ENCODE measurements at regions not wholly inside any gene's neighbourhood (a gene's known extent, or its start where the extent isn't known, plus 50 kb on each side); places are given as distances from the start of the nearest gene placed in this dataset.

- Histone ChIP-seq H3K79me1 (ENCODE audit: insufficient read depth, low read depth, low read length, poor library complexity, severe bottlenecking) (no peaks in the 10 kb centered on the region), H3K4ac (ENCODE audit: low read depth, low read length) (no peak overlapping the region), H3K14ac (ENCODE audit: insufficient read depth, low read length) (no peak overlapping the region), H3K9me3 (ENCODE audit: control insufficient read depth, low read depth, low read length) (no peaks in the 10 kb centered on the region), H2BK15ac (ENCODE audit: low read depth, low read length) (no peak overlapping the region), H3K27me3 (ENCODE audit: insufficient read depth, low read length) (no peaks in the 10 kb centered on the region), H3K4me2 (ENCODE audit: insufficient read depth, insufficient read length, low read length) (no peak overlapping the region), H4K20me1 (ENCODE audit: control insufficient read depth, insufficient read depth, insufficient read length) (no peaks in the 10 kb centered on the region), H3K56ac (ENCODE audit: insufficient read length, low read depth, low read length) (no peak overlapping the region), H2AFZ (ENCODE audit: low read length) (no peak overlapping the region), H3K23me2 (ENCODE audit: insufficient read length, low read depth, low read length, poor library complexity, severe bottlenecking) (no peaks in the 10 kb centered on the region), H3K9ac (ENCODE audit: extremely low read depth, insufficient read length, low read length) (no peak overlapping the region), H3K23ac (ENCODE audit: insufficient read length, low read depth, low read length) (no peak overlapping the region), H3K27ac (ENCODE audit: insufficient read length, low read depth, low read length) (no peak overlapping the region), H2BK5ac (ENCODE audit: insufficient read length, low read length) (no peak overlapping the region), H2BK20ac (ENCODE audit: low read depth, low read length, poor library complexity, severe bottlenecking) (no peak overlapping the region), H3K79me2 (ENCODE audit: insufficient read depth, low read length) (no peaks in the 10 kb centered on the region), H4K8ac (replicated peaks; ENCODE audit: insufficient read length, low read depth, low read length) (no peak overlapping the region), H3K4me1 (ENCODE audit: insufficient read depth, low read length) (no peaks in the 10 kb centered on the region; the same call in 1 of the 2 replicates), H4K5ac (ENCODE audit: insufficient read length, low read depth, low read length) (no peak overlapping the region), H2BK12ac (ENCODE audit: insufficient read length, low read depth, low read length) (no peak overlapping the region), H3T11ph (ENCODE audit: low read length) (no peak overlapping the region), H4K91ac (ENCODE audit: insufficient read length, low read depth, low read length) (no peak overlapping the region), H3K18ac (ENCODE audit: insufficient read length, low read depth, low read length) (no peak overlapping the region), H2AK5ac (ENCODE audit: insufficient read length, low read length) (no peak overlapping the region), H2BK120ac (ENCODE audit: low read depth, low read length, poor library complexity, severe bottlenecking) (no peak overlapping the region)
- H3K27me3 Mint-ChIP-seq (ENCODE audit: low read depth) = no peaks in the 10 kb centered on the region
- no peak overlapping the region for H3K27ac Mint-ChIP-seq
- no CpG with 5 or more reads among the region's 11 CpGs for WGBS (ENCODE audit: extremely low coverage, insufficient read length, low lambda C conversion rate)
- DNase-seq = no peak
- H3K4me1 Mint-ChIP-seq = peaks cover 2 to 4% of the 10 kb centered on the region in 2 experiments; a peak in 2 of 4 replicates
- H3K9me3 Mint-ChIP-seq = no peaks in the 10 kb centered on the region
- no peak overlapping the region for H3K4me3 Mint-ChIP-seq
- no peaks in the 10 kb centered on the region for H3K36me3 Mint-ChIP-seq (ENCODE audit: insufficient read depth in 1 of 3, low read depth in 3 of 3)
- TF ChIP-seq, protein P1, sequence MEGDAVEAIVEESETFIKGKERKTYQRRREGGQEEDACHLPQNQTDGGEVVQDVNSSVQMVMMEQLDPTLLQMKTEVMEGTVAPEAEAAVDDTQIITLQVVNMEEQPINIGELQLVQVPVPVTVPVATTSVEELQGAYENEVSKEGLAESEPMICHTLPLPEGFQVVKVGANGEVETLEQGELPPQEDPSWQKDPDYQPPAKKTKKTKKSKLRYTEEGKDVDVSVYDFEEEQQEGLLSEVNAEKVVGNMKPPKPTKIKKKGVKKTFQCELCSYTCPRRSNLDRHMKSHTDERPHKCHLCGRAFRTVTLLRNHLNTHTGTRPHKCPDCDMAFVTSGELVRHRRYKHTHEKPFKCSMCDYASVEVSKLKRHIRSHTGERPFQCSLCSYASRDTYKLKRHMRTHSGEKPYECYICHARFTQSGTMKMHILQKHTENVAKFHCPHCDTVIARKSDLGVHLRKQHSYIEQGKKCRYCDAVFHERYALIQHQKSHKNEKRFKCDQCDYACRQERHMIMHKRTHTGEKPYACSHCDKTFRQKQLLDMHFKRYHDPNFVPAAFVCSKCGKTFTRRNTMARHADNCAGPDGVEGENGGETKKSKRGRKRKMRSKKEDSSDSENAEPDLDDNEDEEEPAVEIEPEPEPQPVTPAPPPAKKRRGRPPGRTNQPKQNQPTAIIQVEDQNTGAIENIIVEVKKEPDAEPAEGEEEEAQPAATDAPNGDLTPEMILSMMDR (conservative IDR thresholded peaks at IDR 0.05) = no peak
Observed at GRCh38 chr11:111170761-111171379, 74.7 kb upstream of the POU2AF2 start.
